CD4-positive, alpha-beta T cell treated with Interleukin-1 beta for 1 hour (primary cell): ENCODE measurements at regions not wholly inside any gene's neighbourhood (a gene's known extent, or its start where the extent isn't known, plus 50 kb on each side); places are given as distances from the start of the nearest gene placed in this dataset.
"Not testable (repeated sequence)": the region's sequence is repeated elsewhere in the genome, so short reads cannot be mapped to it uniquely, and the experiment has no call there.

ENCODE experiments used
- DNase-seq, 2 donors: peaks; one replicate each; pipeline ENCODE4 v3.0.0-alpha.2; 2020 to 2022

- DNase-seq, result no peak
Measured at GRCh38 chr2:12613137-12613835, 103.5 kb upstream of the TRIB2 start.

GRCh38 chr2:12615509-12615908 lies 101.2 kb upstream of the TRIB2 start:
- no peak for DNase-seq

- no peak for DNase-seq
Measured at GRCh38 chr2:12616456-12617156, 100.1 kb upstream of the TRIB2 start.

- no peak for DNase-seq
Measured at GRCh38 chr2:12617366-12617765, 99.4 kb upstream of the TRIB2 start.

- DNase-seq, result no peak
Measured at GRCh38 chr2:12617853-12618252, 98.9 kb upstream of the TRIB2 start.

- no peak for DNase-seq
Measured at GRCh38 chr2:12618576-12618975, 98.2 kb upstream of the TRIB2 start.

GRCh38 chr2:12619975-12620374 lies 96.8 kb upstream of the TRIB2 start:
- no peak for DNase-seq

- DNase-seq, result no peak
Measured at GRCh38 chr2:12620759-12621158, 96.0 kb upstream of the TRIB2 start.

- DNase-seq, result no peak
Measured at GRCh38 chr2:12623051-12623450, 93.7 kb upstream of the TRIB2 start.

- DNase-seq, result no peak
Measured at GRCh38 chr2:12624384-12624783, 92.4 kb upstream of the TRIB2 start.

- no peak for DNase-seq
Measured at GRCh38 chr2:12624905-12625598, 91.7 kb upstream of the TRIB2 start.

GRCh38 chr2:12628541-12628940 lies 88.2 kb upstream of the TRIB2 start:
- DNase-seq, result not testable (repeated sequence)

- no peak for DNase-seq
Measured at GRCh38 chr2:12636837-12637581, 79.7 kb upstream of the TRIB2 start.

- no peak for DNase-seq
Measured at GRCh38 chr2:12637754-12638153, 79.0 kb upstream of the TRIB2 start.

- DNase-seq, result no peak
Measured at GRCh38 chr2:12641441-12641840, 75.3 kb upstream of the TRIB2 start.

GRCh38 chr2:12642332-12642731 lies 74.4 kb upstream of the TRIB2 start:
- DNase-seq, result no peak

GRCh38 chr2:12642859-12643258 lies 73.9 kb upstream of the TRIB2 start:
- DNase-seq, result no peak

- no peak for DNase-seq
Measured at GRCh38 chr2:12649602-12650400, 66.9 kb upstream of the TRIB2 start.

GRCh38 chr2:12651641-12652040 lies 65.1 kb upstream of the TRIB2 start:
- DNase-seq, result no peak

- no peak for DNase-seq
Measured at GRCh38 chr2:12652723-12653122, 64.0 kb upstream of the TRIB2 start.

GRCh38 chr2:12657560-12657959 lies 59.2 kb upstream of the TRIB2 start:
- DNase-seq, result no peak

GRCh38 chr2:12658310-12658945 lies 58.3 kb upstream of the TRIB2 start:
- DNase-seq, result no peak
